Body of pancreas (tissue), 4 donors: ENCODE measurements at regions not wholly inside any gene's neighbourhood (a gene's known extent, or its start where the extent isn't known, plus 50 kb on each side); places are given as distances from the start of the nearest gene placed in this dataset.
"Not testable (repeated sequence)": the region's sequence is repeated elsewhere in the genome, so short reads cannot be mapped to it uniquely, and the experiment has no call there.

Source experiments
- ATAC-seq: fragments of 150-250 bp; one replicate; pipeline ENCODE4 v1.9.1; 2016
- DNase-seq, 4 donors: peaks; one replicate each; pipeline ENCODE4 v3.0.0-alpha.2; 2019
- H3K27ac ChIP-seq, 4 donors: fragments of 200-600 bp; sonication (generic); 1 replicate in 3 of 4; 2 replicates in 1 of 4; pipeline versions ENCODE4 v1.5.1 to v1.6.1; 2016 to 2019; ENCODE audit warnings: mild to moderate bottlenecking in 1 of 4, mixed read lengths in 1 of 4, moderate library complexity in 1 of 4
- H3K27me3 ChIP-seq, 2 donors: fragments of 200-600 bp; sonication (generic); one replicate each; pipeline ENCODE4 v1.6.0; 2016; ENCODE audit warnings: mild to moderate bottlenecking in 1 of 2
- H3K36me3 ChIP-seq, 2 donors: fragments of 200-600 bp; sonication (generic); replicated peaks in 1 of 2; 2 replicates each; pipeline ENCODE4 v1.5.1; 2016; ENCODE audit warnings: low read depth in 2 of 2; ENCODE audit not compliant: insufficient read depth in 1 of 2
- H3K4me1 ChIP-seq: fragments of 200-600 bp; sonication (generic); one replicate; pipeline ENCODE4 v1.6.0; 2016
- H3K4me3 ChIP-seq, 2 donors: fragments of 200-600 bp; sonication (generic); 1 replicate in 1 of 2; 2 replicates in 1 of 2; pipeline ENCODE4 v1.5.1; 2016 to 2019
- H3K9me3 ChIP-seq, 3 donors: fragments of 200-600 bp; sonication (generic); 1 replicate in 2 of 3; 2 replicates in 1 of 3; pipeline ENCODE4 v1.5.1; 2016
- CTCF ChIP-seq, 7 experiments: fragments of 450-650 bp in 4 of 7; fragments of 200-600 bp in 3 of 7; sonication (generic) in 3 of 7; IDR thresholded peaks; one replicate each; pipeline ENCODE4 v1.5.1; 2016 to 2019; ENCODE audit warnings: antibody characterized with exemption in 7 of 7
- POLR2A ChIP-seq, 3 donors: fragments of 450-650 bp; IDR thresholded peaks; one replicate each; pipeline ENCODE4 v1.6.1; 2016; ENCODE audit warnings: antibody characterized with exemption in 3 of 3, mild to moderate bottlenecking in 2 of 3
- WGBS, 2 donors: methylation state at CpG; one replicate each; pipeline ENCODE4 v1.1.5; 2017; 5-methylcytosine and 5-hydroxymethylcytosine counted together
- intact Hi-C: fragments of 100-400 bp; cut with DNase I; formaldehyde crosslinking; loops from one replicate; pipeline ENCODE4 v1.15.1; 2023

- intact Hi-C loops: no loop called here
- no peaks in the 10 kb centered on the region for H3K36me3 ChIP-seq
- TF ChIP-seq CTCF (IDR thresholded peaks at IDR 0.05) (no peak), POLR2A (IDR thresholded peaks at IDR 0.05) (no peak)
- ATAC-seq (no peak), DNase-seq (no peak)
- H3K4me3 ChIP-seq: no peak overlapping the region
- no peaks in the 10 kb centered on the region for H3K27me3 ChIP-seq
- no peaks in the 10 kb centered on the region for H3K4me1 ChIP-seq
- peaks cover 0 to 18% (median 0%) of the 10 kb centered on the region in 3 donors for H3K9me3 ChIP-seq
- no peak overlapping the region for H3K27ac ChIP-seq
- 88 to 90% methylated on average over 9 to 13 of the region's 13 CpGs for WGBS, 2 donors
Observed at GRCh38 chr11:106551744-106552673, 466.3 kb downstream of the GUCY1A2 start.

GRCh38 chr11:106552694-106553203, 465.5 kb downstream of the GUCY1A2 start:
- H3K9me3 ChIP-seq: peaks cover 0 to 18% (median 0%) of the 10 kb centered on the region in 3 donors
- intact Hi-C loops: no loop called here
- H3K36me3 ChIP-seq: no peaks in the 10 kb centered on the region
- 94 to 95% methylated on average over 6 of the region's 6 CpGs for WGBS, 2 donors
- H3K27ac ChIP-seq: no peak overlapping the region
- no peaks in the 10 kb centered on the region for H3K4me1 ChIP-seq
- TF ChIP-seq POLR2A (IDR thresholded peaks at IDR 0.05) (no peak), CTCF (IDR thresholded peaks at IDR 0.05) (no peak)
- H3K4me3 ChIP-seq: no peak overlapping the region
- ATAC-seq: no peak
- no peaks in the 10 kb centered on the region for H3K27me3 ChIP-seq
- no peak for DNase-seq

GRCh38 chr11:106553304-106553703, 465.0 kb downstream of the GUCY1A2 start:
- intact Hi-C loops: no loop called here
- Histone ChIP-seq H3K9me3 (peaks cover 0 to 18% (median 0%) of the 10 kb centered on the region in 3 donors), H3K4me1 (no peaks in the 10 kb centered on the region), H3K36me3 (no peaks in the 10 kb centered on the region), H3K27me3 (no peaks in the 10 kb centered on the region), H3K27ac (no peak overlapping the region), H3K4me3 (no peak overlapping the region)
- 93 to 94% methylated on average over 5 to 6 of the region's 6 CpGs for WGBS, 2 donors
- DNase-seq (peak in 1 of 4 donors; percentile 4), ATAC-seq (no peak)
- TF ChIP-seq POLR2A (IDR thresholded peaks at IDR 0.05) (no peak), CTCF (IDR thresholded peaks at IDR 0.05) (no peak)

- ATAC-seq, H3K4me1 ChIP-seq, intact Hi-C loops, H3K27me3 ChIP-seq, DNase-seq, H3K4me3 ChIP-seq, H3K27ac ChIP-seq, H3K36me3 ChIP-seq: not testable (repeated sequence)
- H3K9me3 ChIP-seq: peaks cover 0 to 18% (median 0%) of the 10 kb centered on the region in 3 donors
- 87 to 93% methylated on average over 13 of the region's 13 CpGs for WGBS, 2 donors
Observed at GRCh38 chr11:106555566-106556250, 462.6 kb downstream of the GUCY1A2 start.

GRCh38 chr11:106565326-106565725, 452.9 kb downstream of the GUCY1A2 start:
- TF ChIP-seq POLR2A (IDR thresholded peaks at IDR 0.05) (no peak), CTCF (IDR thresholded peaks at IDR 0.05) (no peak)
- DNase-seq: no peak
- 76 to 92% methylated on average over 2 of the region's 2 CpGs for WGBS, 2 donors
- no peak for ATAC-seq
- H3K9me3 ChIP-seq: no peaks in the 10 kb centered on the region
- intact Hi-C loops: no loop called here
- H3K36me3 ChIP-seq: no peaks in the 10 kb centered on the region
- no peaks in the 10 kb centered on the region for H3K27me3 ChIP-seq
- no peak overlapping the region for H3K4me3 ChIP-seq
- no peak overlapping the region for H3K27ac ChIP-seq
- no peaks in the 10 kb centered on the region for H3K4me1 ChIP-seq
